GM12891 (cell line): ENCODE measurements at regions not wholly inside any gene's neighbourhood (a gene's known extent, or its start where the extent isn't known, plus 50 kb on each side); places are given as distances from the start of the nearest gene placed in this dataset.

Source experiments
- POLR2A ChIP-seq: IDR thresholded peaks from 2 replicates; pipeline ENCODE4 v1.6.1; 2011; ENCODE audit warnings: low read depth, low read length, control low read depth
- POLR2AphosphoS5 ChIP-seq: IDR thresholded peaks from 2 replicates; pipeline ENCODE4 v1.6.1; 2011; ENCODE audit warnings: low read depth, low read length, control low read depth

GRCh38 chrX:40374486-40374885, 206.3 kb upstream of the ATP6AP2 start:
- TF ChIP-seq POLR2AphosphoS5 (no peak), POLR2A (no peak)
